ENCODE measurements at regions not wholly inside any gene's neighbourhood (a gene's known extent, or its start where the extent isn't known, plus 50 kb on each side); places are given as distances from the start of the nearest gene placed in this dataset.

- no peak overlapping the region for H3K4me3 ChIP-seq (ENCODE audit: control insufficient read depth, low read depth, low read length)
- TF ChIP-seq CTCF (IDR thresholded peaks at IDR 0.05; ENCODE audit: control insufficient read depth, insufficient read depth, low read depth, low read length, missing control alignments), result no peak
- no peak for DNase-seq (ENCODE audit: low read depth)
Measured at GRCh38 chr14:79961197-79961596, 250.1 kb downstream of the DIO2 start.

GRCh38 chr14:79960288-79960687 is 251.0 kb downstream of the DIO2 start:
- H3K4me3 ChIP-seq (ENCODE audit: control insufficient read depth, low read depth, low read length), result no peak overlapping the region
- no peak for TF ChIP-seq CTCF (IDR thresholded peaks at IDR 0.05; ENCODE audit: control insufficient read depth, insufficient read depth, low read depth, low read length, missing control alignments)
- no peak for DNase-seq (ENCODE audit: low read depth)

GRCh38 chr14:79951572-79951971 is 259.7 kb downstream of the DIO2 start:
- no peak for TF ChIP-seq CTCF (IDR thresholded peaks at IDR 0.05; ENCODE audit: control insufficient read depth, insufficient read depth, low read depth, low read length, missing control alignments)
- H3K4me3 ChIP-seq (ENCODE audit: control insufficient read depth, low read depth, low read length), result no peak overlapping the region
- no peak for DNase-seq (ENCODE audit: low read depth)

- DNase-seq (ENCODE audit: low read depth), result no peak
- no peak overlapping the region for H3K4me3 ChIP-seq (ENCODE audit: control insufficient read depth, low read depth, low read length)
- TF ChIP-seq CTCF (IDR thresholded peaks at IDR 0.05; ENCODE audit: control insufficient read depth, insufficient read depth, low read depth, low read length, missing control alignments), result no peak
Measured at GRCh38 chr14:79949906-79950305, 261.4 kb downstream of the DIO2 start.

GRCh38 chr14:79947440-79948054 is 263.8 kb downstream of the DIO2 start:
- TF ChIP-seq CTCF (IDR thresholded peaks at IDR 0.05; ENCODE audit: control insufficient read depth, insufficient read depth, low read depth, low read length, missing control alignments), result no peak
- no peak for DNase-seq (ENCODE audit: low read depth)
- no peak overlapping the region for H3K4me3 ChIP-seq (ENCODE audit: control insufficient read depth, low read depth, low read length)

GRCh38 chr14:79939235-79939634 is 272.1 kb downstream of the DIO2 start:
- DNase-seq (ENCODE audit: low read depth), result no peak
- H3K4me3 ChIP-seq (ENCODE audit: control insufficient read depth, low read depth, low read length), result no peak overlapping the region
- TF ChIP-seq CTCF (IDR thresholded peaks at IDR 0.05; ENCODE audit: control insufficient read depth, insufficient read depth, low read depth, low read length, missing control alignments), result no peak

GRCh38 chr14:79938185-79938584 is 273.1 kb downstream of the DIO2 start:
- no peak for DNase-seq (ENCODE audit: low read depth)
- H3K4me3 ChIP-seq (ENCODE audit: control insufficient read depth, low read depth, low read length), result no peak overlapping the region
- TF ChIP-seq CTCF (IDR thresholded peaks at IDR 0.05; ENCODE audit: control insufficient read depth, insufficient read depth, low read depth, low read length, missing control alignments), result no peak

All from AG09309 (cell line).